NCI-H1105 treated with DMSO at 0.1 percent for 48 hours (cell line): ENCODE measurements at regions not wholly inside any gene's neighbourhood (a gene's known extent, or its start where the extent isn't known, plus 50 kb on each side); places are given as distances from the start of the nearest gene placed in this dataset.

Experiments
- DNase-seq: peaks from one replicate; lab custom pipeline; 2025; lab: John Stamatoyannopoulos, UW

DNA sequence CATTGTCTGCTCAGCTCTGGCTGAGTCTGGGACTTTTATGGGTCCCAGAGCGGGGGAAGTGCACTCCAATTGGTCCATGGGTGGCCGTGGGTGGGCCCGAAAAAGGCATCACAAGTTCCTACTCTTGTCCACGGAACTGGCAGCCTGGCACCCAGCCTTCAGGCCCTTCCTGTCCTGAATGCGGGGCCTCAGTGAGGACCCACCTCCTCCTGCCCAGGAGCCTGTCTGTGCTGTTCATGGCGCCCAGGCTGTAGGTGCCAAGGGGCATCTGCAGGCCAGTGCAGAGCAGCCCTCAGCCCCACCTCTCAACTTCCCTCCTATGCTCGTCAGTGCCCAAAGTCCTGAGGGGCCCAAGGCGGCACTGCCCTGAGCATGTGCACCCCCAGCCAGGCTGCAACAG lies 411.7 kb upstream of the KIRREL3 start:
- no peak for DNase-seq

DNA sequence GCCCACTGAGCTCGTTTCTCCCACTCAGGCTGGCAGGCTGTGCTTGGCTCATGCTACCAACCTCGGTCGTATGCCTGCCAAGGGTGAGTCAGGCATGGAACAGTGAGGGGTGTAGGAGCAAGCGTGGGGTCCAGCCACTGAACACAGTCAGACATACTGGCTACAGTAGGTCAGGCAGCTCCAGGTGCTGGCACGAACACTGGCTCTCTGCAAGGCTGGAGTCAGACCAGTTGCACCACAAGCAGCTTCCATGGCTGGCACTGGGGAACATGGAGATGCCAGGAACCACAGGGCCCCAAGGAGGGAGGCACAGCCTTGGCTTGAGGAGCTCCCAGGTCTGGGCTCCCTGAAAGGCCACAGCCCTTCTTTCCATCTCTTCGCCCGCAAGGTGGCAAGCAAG lies 410.7 kb upstream of the KIRREL3 start:
- DNase-seq: no peak

DNA sequence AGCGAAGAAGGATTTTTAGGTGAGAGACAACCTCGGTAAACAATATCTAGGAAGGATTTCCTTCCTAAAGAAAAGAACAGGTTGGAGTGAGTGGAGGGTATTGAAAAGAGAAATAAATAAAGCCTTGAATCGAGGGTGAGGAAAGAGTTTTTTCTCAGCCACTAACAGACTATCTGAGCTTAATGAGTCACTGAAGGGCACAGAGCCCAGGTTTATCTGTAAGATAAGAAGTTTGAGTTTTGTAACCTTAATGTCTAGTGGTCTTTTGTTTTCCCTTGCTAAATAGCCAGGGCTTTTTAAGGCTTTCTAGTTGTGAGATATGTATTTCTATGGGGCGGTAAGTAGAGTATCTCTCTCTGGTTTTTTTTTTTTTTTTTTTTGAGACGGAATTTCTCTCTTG lies 394.5 kb upstream of the KIRREL3 start:
- DNase-seq: no peak

DNA sequence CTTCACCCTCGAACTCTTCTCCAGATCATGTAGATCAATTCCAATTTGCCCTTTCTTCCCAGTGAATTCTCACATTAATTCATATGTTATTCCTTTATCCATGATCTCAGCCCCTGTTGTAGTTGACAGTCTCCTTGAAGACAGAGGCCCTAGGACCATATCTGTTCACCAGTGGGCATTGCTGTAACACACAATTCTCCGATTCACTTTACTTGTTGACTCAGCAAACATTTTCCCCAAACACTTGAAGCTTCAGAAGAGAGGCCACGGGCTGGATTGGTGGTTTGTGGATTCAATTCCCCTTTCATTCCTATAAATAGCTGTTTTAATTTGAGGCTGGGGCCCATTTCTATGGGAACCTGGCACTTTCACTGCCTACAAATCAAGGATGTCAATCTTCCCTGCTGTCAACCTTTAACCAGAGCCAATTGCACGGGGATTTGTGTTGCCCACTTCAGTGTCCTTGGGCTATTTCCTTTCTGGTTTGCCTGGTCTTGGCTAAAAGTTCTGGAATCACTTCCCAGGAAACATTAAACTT lies 393.0 kb upstream of the KIRREL3 start:
- no peak for DNase-seq

DNA sequence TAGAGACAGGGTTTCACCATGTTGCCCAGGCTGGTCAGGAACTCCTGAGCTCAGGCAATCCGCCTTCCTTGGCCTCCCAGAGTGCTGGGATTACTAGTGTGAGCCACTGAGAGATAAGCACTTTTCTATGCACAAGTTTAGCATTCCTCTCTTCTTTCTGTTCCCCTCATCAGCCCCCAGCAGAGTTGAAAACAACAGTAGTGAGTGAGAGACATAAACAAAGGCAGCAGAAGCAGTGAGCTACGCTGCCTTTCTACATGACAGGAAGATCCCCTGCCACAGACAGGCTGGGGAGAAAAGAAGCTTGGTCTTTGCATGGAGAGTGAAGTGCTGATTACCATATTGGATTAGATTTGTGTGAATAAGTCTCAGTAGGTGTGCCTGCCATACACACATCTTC lies 392.0 kb upstream of the KIRREL3 start:
- DNase-seq: no peak

DNA sequence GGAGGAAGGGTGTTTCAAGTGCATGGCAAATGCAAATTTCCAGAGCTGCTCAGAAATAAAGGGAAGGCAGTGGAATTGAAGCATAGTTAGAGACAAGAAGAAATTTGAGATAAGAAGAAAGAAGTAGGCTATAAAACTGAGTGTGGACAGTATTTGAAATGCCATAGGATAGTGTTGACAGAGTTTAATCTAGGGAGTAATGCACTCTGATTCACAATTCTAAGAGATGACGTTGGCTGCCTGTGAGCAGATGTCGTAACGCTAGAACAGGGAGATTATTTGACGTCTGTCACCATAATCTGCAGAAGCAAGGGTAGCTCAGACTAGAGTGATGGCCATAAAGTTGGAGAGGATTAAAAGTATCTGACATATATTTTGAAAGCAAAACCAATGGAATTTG lies 389.9 kb upstream of the KIRREL3 start:
- DNase-seq: no peak

DNA sequence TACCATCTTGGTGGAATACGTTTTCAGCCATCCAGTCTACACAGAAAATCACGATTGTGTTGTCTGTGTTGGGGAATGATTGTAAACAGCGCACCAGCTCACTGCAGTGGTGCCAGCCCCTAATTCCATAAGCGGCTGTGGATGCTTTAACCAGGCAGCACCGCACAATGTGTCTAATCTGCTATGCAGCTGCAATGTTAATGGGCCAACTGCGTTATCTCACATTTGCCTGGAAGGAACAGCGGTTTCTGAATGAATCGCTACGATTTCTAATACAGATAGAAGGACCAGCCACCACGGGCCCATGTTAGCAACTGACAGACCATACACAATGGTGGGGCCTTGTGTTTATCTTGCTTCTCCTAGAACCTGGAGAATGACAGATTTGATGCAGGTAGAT lies 384.5 kb upstream of the KIRREL3 start:
- no peak for DNase-seq

DNA sequence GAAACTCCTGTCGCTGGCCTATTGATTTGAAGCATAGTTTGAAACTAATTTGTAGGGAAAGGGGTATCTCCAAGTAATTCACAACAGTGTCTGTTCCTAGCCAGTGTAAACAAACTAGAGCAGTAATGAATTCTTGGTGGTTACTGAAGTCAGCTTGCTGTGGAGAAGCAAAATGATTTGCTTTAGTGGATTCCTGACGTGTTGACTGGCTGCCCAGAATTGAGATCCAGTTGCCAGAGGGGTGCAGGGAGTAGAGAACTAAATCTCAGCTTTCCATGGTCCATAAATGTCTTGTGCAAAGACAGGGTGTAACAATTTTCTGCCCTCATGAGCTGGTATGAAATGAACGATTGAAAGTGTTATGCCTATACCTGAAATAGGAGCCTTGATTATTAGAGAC lies 382.5 kb upstream of the KIRREL3 start:
- DNase-seq: no peak

DNA sequence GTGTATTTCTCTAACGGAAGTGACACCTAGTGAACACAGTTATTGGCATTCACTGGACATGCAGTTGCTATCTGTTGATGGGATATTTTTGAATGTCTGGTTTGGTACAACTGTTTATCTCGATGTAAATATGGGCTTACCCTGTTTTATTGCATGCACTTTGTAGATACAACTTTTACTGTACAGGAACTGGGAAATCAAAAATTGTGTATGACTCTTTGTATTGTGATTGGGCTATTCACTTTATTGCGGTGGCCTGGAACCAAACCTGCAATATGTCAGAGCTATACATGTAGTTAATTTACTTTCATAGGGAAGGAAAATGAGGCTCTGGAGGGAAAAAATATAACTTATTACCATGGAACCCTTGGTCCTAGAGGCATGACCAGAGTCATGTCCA lies 380.7 kb upstream of the KIRREL3 start:
- no peak for DNase-seq

DNA sequence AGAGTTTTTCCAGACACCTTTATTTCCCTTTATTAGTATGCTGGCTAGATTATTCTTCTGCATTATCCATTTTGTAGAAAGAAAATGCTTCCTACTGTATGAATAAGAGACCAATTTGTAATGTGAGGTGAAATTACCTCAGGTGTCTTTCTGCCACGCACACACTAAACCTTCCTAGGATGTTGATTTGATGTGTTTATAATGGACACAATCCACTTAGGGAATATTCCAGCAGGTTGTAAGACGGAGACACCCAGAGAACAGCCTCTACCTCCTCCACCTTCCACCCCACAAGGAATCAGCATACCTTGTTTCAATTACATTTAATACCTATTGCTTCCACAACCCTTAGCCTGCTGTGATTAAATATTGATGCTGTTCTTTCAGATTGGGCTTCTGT lies 379.1 kb upstream of the KIRREL3 start:
- no peak for DNase-seq

DNA sequence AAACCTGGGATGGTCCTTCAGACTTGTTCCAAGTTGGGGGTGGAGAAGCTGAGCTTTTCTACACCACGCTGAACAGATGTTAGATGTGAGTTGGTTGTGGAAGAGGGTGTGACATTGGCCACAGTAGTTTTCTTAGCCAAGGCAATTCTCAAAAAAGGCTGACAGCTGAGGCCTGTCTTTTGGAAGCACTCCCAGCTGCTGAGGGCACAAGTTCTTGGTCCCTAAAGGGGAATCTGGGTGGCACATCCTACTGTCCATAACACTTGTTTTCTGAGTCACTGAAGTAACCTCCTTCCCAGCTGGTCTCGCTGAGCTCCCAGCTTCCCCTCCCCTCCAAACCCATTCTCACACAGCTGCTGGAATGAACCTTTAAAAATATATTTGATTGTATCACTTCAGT lies 375.7 kb upstream of the KIRREL3 start:
- no peak for DNase-seq

DNA sequence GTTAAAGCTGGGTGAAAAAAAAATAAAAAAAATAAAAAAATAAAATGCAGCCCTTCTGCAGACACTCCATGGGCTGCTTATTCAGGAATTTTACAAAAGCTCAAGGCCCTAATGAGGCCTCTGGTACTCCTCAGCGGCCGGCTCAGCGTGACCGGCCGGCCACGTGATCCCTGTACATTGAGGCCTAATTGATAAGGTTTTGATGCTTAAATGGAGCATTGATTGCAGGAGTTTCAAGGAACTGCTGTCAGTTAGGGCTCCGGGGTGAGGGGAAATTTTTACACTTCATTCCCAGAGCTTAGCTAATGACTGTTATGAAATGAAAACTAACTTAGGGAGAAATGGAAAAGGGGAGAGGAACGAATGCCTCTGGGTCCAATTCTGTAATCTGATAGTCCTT lies 368.8 kb upstream of the KIRREL3 start:
- no peak for DNase-seq

DNA sequence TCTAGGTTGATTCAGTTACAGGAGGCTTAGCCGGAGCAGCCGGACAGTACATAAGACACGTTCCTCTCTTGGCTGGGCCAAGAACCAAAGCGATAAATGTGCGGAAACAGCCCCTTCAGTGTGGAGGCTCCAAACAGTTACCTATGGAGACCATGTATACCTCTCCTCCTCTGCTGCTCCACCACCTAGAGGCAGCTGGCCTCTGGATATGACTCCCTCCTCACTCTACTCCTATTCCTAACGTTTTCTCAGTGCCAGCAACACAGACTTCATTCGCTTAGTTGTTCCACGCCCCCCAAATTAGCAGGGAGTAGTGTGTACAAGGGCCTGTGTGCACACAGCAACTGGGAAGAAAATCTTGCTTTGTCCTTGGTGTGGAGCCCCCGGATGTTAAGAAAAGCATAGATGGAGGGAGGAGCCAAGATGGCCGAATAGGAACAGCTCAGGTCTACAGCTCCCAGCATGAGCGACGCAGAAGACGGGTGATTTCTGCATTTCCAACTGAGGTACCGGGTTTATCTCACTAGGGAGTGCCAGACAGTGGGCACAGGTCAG lies 362.3 kb upstream of the KIRREL3 start:
- no peak for DNase-seq

DNA sequence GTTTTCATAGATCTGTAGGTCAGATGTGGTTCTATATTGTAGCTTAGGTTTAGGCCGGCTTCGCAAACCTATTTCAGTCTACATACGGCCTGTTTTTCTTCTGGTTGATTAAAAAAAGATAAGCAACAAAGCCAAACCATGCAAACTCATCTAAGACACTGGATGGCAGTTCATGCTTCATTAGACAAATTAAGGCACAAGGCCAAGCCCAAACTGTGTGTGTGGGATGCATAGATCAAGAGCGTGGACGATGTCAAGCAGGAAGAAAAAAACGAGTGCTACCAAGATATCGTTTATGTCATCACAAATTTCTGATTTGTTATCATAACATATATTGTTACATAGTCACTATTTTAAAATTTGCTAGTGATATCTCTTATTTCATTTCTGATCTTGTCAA lies 357.6 kb upstream of the KIRREL3 start:
- no peak for DNase-seq

DNA sequence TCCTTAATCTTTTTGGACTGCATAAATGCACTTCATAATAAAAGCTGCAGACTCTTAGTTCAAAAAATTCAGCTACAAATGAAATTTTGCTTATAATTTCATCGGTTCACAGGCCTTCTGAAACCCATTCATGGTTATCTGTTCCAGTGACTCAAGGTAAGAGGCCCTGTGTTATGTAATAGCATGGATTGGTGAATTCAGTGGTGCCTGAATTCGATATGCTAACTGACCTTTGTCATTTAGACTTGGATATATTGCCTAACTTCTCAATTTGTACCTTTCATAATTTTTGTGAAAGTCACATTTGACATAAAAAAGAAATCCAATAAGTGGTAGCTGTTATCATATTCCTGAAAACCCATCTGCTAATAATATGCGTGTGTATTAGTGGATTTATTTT lies 349.9 kb upstream of the KIRREL3 start:
- no peak for DNase-seq

DNA sequence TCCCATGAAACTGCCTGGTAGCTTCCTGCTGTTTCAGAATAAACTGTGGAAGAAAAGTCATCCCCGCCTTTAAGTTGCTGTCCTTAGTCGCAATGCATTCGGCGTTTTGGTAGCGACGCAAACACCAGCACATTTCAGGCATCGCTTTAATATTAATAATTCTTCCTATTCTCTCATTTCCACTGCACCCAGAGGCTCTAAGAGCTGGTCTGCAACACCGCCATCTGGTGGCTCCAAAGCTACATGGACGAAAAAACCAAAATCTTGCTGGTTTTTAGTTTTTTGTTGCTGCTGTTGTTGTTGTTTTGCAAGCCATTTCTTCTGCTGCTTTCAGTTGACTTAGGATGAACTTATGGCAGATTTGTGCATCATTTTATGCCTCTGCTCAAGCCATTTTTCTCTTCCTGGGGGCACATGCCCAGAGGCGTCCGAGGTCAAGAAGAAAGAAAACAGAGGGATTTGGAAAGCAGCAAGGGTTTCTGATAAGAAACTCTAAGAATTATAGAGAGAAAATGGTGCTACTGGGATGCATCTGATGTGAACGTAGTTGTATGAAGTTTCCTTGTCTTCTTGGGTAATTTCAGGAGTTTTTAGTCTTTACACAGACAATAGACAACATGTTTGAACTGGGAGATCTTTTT lies 345.4 kb upstream of the KIRREL3 start:
- peak; percentile 56 for DNase-seq

DNA sequence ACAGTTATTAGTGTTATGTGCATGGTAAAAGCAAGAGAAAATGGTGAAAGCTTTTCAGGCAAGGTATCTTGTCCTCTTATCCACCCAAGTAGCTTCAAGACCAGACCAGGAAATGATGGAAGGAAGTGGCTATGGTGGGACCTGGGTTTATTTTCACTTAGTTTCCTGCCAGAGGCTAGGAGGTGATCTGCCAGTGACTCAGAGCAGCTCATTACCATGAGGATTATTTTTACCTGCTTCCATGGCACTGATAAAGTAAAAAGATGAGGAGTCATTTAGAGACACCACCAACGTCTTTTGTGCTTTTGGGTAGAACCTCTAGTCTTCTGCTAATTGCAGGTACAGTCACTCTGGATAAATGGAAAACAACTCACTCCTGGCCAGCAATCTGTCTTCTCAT lies 339.9 kb upstream of the KIRREL3 start:
- no peak for DNase-seq

DNA sequence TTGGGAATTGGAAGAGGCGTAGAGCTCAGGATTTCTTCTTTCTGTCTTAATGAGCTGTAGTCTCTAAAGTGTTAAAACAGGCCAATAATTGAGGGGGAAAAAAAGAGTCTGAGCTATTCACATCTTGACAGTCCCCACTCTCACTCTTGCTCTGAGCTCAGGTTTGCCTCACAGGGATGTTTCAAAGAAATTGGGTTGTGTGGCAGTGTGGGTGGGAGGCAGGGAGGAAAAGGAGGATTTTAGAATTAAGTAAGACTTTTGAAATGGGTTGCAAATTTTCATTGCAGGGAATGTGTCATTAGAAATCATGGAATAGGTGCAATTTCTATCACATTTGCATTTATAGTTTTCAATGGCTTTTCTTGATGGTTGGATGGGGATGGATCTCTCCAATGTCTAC lies 338.8 kb upstream of the KIRREL3 start:
- no peak for DNase-seq

DNA sequence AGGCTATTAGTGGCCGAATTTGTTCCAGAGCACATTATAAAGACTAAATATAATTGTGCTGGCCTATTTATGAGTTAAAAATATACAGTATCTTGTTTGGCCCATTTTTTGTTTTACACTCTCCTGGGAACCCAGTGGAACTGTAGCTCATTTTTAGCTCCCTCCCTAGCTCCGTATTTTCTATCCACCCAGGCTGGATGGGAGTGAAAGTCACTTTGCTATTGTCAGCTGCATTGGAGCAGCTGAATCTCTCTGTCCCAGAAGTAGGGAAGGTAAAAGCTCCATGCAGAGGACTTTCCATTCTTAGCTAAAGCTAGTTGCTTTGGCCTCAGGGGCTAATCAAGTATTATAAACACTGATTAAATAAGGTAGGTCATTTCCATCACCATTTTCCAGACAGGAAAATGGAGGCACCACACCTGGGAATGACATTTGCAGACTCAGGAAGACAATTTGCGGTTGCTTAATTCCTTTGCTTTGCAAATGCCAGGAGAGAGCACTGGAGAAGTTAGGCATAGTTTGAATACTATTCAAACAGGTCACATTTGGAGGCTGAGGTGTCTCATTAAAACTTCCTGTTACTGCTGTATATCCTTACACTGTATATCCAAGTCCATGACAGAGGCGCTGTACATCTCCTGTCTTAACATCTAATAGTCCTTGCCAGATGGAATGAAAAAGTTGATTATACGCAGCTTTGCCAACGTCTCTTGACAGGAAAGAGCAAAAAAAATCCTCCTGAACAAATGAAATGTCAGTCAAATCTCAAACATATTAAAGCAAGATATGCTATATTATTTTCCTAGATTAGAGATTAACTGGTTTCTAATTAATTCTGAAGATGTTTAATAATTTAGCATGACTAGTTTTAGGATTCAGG lies 338.1 kb upstream of the KIRREL3 start:
- peak; percentile 82 for DNase-seq

DNA sequence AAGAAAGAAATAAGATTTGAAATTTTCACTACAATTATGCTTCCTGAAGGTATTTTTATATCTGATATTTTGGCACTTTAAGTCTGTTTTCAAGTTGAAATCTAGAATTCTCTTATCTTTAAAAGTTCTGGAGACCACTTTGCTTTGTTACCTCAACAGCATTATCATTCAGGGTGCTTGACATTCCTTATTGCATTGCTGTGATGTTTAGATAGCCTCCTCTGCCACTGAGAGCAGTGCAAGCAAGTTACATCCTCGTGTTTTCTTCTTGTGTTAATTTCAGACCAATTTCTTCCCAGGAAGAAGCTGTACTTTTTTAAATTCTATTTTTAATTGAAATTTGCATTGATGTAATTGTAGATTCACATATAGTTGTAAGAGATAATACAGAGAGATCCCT lies 333.9 kb upstream of the KIRREL3 start:
- DNase-seq: no peak

DNA sequence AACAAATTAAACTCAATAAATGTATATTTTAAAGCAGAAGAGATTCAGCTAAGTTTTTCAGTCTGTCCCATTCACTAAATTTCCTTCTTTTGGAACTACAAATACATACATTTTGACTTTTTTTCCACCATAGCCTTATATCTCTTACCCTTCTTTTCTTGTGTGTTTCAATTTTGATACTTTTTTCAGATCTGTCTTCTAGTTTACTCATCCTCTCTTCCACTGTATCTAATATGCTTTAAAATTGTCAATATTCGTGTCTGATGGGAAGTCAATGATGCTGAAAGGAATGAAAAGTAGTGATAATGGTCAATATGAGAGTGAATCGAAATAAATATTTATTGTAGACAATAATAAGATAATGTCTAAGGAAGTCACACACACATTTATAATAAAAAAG lies 332.3 kb upstream of the KIRREL3 start:
- DNase-seq: no peak

DNA sequence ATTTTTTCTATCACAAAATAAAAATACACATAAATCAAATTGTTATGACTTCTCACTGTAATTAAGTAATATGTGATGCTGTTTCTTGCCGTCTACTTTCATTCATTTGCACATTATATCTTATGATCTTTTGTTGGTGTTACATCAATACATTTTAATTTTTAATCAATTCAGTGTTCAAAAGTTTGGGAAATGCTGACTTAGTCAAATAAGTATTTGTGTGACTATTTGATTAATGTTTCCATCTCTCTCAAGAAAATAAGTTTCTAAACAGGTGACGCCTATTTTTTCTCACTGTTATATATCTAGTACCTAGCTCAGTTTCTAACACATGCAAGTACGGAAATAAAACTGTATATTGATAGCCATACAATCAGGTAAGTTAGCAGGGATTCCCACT lies 329.5 kb upstream of the KIRREL3 start:
- no peak for DNase-seq

DNA sequence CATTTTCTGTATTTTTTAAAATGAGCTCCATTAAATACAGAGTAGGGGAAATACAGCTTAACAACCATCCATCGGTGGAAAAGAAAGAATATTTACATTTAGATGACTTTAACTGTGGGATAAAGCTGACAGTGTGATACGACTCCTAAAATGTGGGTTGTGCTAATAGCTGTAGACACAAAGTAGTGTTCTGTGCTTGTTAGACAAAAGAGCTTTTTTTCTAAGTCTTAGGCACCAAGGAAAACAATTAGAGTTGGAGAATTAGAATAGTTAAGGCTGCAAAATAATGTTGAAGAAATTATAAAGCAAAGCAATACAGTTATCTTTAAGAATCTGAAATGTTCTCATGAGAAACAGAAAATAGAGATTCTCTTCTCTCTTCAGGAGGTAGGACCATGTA lies 307.7 kb upstream of the KIRREL3 start:
- no peak for DNase-seq
